Peyer's patch (tissue), 4 donors: ENCODE measurements at regions not wholly inside any gene's neighbourhood (a gene's known extent, or its start where the extent isn't known, plus 50 kb on each side); places are given as distances from the start of the nearest gene placed in this dataset.

ENCODE experiments used
- POLR2A ChIP-seq, 2 donors: fragments of 450-650 bp; IDR thresholded peaks; one replicate each; pipeline ENCODE4 v1.5.1; 2017; ENCODE audit warnings: antibody characterized with exemption in 2 of 2, mild to moderate bottlenecking in 2 of 2, moderate library complexity in 2 of 2
- TF ChIP-seq, protein P1 (sequence below), 6 experiments: fragments of 450-650 bp in 4 of 6; fragments of 200-600 bp in 2 of 6; sonication (generic) in 1 of 6; IDR thresholded peaks; one replicate each; pipeline ENCODE4 v1.5.1; 2017 to 2019; ENCODE audit warnings: antibody characterized with exemption in 6 of 6, mild to moderate bottlenecking in 3 of 6, moderate library complexity in 1 of 6

DNA sequence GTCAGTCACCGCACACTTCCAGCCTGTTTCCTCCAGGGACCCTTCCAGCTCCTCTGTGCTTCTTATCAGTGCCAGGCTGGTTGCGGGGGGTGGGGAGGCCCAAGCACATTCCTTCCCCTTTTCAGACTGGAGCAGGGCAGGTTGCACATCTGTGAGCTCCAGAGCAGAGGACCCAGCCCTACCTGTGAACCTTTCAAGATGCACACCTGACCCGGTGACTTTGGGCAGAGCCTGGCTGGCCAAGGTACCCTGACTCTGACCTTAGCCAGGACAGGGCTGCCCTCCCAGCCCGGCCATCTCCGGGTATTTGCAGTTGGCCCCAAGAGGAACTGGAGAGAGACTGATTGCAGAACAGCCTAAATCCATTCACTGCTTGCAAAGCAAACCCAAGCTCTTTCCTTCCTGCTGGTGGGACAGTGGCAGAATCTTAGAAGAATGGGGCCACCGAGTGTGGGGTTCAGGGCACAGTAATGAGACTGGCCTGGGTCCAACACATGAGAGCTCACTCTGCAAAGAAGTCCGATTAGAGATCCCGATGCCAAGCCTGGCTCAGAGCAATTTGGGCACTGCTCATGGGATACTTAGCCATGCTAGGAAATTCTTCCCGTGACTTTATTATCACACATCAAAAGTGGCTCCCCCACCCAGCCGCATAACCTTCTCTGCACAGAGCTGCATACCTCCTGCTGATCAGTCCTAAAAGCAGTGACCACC, 64.7 kb upstream of the CCND1 start:
- TF ChIP-seq, protein P1, sequence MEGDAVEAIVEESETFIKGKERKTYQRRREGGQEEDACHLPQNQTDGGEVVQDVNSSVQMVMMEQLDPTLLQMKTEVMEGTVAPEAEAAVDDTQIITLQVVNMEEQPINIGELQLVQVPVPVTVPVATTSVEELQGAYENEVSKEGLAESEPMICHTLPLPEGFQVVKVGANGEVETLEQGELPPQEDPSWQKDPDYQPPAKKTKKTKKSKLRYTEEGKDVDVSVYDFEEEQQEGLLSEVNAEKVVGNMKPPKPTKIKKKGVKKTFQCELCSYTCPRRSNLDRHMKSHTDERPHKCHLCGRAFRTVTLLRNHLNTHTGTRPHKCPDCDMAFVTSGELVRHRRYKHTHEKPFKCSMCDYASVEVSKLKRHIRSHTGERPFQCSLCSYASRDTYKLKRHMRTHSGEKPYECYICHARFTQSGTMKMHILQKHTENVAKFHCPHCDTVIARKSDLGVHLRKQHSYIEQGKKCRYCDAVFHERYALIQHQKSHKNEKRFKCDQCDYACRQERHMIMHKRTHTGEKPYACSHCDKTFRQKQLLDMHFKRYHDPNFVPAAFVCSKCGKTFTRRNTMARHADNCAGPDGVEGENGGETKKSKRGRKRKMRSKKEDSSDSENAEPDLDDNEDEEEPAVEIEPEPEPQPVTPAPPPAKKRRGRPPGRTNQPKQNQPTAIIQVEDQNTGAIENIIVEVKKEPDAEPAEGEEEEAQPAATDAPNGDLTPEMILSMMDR (IDR thresholded peaks at IDR 0.05) = no peak
- no peak for TF ChIP-seq POLR2A (IDR thresholded peaks at IDR 0.05)
